Daoy (cell line): ENCODE measurements at regions not wholly inside any gene's neighbourhood (a gene's known extent, or its start where the extent isn't known, plus 50 kb on each side); places are given as distances from the start of the nearest gene placed in this dataset.
"Not testable (repeated sequence)": the region's sequence is repeated elsewhere in the genome, so short reads cannot be mapped to it uniquely, and the experiment has no call there.

ENCODE experiments used
- DNase-seq: peaks from one replicate; pipeline ENCODE4 v3.0.0-alpha.2; 2015; ENCODE audit warnings: low read depth

GRCh38 chr6:82576284-82576683, 212.7 kb downstream of the TPBG start:
- no peak for DNase-seq

- no peak for DNase-seq
Observed at GRCh38 chr6:82584194-82584695, 220.6 kb downstream of the TPBG start.

DNA sequence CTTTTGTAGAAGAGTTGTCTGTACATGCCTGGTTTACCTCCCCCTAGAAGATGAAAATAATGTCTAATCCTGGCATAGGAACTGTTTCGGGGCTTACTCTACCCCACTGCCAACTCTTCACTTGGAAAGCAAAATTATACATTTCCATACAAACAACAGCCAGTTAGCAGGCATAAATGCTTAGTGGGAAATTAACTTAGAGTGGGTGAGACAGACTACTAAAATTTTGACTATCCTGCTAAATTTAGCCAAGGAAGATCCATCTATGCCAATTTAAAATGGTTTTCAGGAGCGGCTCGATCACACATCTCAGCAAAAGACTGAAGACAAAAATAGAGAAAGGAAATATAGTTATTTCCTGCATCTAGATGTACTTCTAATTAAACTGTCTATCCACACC, 221.2 kb downstream of the TPBG start:
- no peak for DNase-seq

GRCh38 chr6:82588020-82588419, 224.4 kb downstream of the TPBG start:
- no peak for DNase-seq

- no peak for DNase-seq
Observed at GRCh38 chr6:82588859-82589412, 225.3 kb downstream of the TPBG start.

GRCh38 chr6:82589509-82590206, 226.0 kb downstream of the TPBG start:
- DNase-seq = peak; percentile 77

- DNase-seq = no peak
Observed at GRCh38 chr6:82597201-82597600, 233.6 kb downstream of the TPBG start.

DNA sequence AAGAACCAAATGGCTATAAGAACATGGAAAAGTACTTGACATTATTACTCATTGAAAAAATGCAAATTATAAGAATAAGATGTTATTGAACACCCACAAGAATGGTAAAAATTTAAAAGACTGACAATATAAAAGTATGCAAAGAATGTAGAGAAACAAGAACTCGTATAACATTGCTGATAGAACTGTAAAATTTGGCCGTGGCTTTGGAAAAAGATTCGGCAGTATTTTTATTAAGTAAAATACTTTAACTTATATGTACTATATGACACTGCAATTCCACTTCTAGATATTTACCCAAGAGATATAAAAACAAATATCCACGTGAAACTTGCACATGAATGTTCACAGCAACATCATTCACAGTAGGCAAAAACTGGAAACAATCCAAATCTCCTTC, 239.2 kb downstream of the TPBG start:
- no peak for DNase-seq

- DNase-seq = no peak
Observed at GRCh38 chr6:82603871-82604270, 240.3 kb downstream of the TPBG start.

DNA sequence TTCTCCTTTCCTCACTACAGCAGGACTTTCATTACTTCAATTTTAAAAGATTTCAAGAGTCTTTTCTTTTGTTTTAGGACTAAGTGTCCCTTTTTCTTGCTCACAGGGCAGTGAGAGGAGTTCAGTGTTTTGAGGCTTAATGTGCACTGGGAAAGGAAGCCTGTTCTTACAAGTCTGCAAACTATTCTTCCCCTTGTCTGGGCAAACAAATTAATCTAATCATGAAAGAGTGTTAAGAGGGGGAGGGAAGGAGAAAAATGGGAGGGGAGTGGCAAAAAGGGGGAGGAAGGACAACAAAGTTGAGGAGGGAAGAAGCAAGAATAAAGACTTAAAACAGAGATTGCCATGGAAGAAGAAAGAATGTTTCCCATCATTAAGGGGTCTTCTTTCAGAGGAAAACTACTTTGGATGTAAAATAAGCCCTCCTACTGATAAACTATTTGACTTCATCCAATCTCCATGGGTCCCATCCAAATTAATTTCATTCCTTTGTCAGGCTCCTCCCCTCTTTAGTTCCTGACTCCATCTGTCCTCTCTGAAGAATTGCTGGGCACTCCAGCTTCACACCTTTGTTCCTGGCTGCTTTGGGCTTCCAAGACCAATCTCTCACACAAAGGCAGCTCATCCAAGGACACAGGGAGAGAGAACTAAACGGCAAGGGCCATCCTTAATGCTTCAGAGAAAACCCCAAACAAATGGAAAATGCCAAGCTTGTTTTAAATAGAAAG, 244.5 kb downstream of the TPBG start:
- no peak for DNase-seq

DNA sequence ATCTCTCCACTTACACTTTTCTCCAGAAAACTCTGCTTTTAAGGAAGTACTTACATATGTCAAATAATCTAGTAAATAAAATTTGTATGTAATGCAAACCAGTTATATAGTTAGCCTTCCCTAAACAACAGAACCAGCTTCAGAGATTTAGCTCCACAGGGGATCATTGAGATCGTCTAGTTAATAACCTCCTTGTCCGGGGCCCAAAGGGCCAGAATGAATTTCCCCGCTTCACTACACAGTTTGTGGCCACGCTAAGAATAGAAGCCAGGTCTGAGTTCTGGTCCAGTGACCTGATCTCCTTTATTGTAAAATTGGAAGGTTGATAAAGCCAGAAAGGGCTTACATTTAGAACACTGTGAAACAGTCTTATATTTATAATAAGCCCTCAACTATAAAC, 245.2 kb downstream of the TPBG start:
- no peak for DNase-seq

DNA sequence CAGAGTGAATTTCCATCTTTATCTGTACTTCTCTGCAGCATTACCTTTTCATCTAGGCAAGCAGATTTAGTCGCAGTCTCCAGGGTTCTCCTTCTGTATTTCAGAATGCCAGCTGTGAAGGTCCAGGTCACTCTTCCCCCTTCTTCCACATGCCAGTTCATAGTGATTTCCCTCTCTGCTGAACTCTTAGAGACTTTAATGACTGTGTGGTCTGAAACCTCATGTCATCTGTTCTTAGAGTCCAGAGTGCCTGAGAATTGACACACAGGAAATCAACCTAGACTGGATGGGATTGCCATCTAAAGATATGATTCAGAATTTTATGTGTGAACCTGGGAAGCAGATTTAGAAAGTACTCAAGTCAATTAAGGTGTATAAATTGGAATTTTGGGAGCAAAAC, 248.1 kb downstream of the TPBG start:
- DNase-seq = peak; percentile 25

GRCh38 chr6:82612475-82613039, 248.9 kb downstream of the TPBG start:
- no peak for DNase-seq

DNA sequence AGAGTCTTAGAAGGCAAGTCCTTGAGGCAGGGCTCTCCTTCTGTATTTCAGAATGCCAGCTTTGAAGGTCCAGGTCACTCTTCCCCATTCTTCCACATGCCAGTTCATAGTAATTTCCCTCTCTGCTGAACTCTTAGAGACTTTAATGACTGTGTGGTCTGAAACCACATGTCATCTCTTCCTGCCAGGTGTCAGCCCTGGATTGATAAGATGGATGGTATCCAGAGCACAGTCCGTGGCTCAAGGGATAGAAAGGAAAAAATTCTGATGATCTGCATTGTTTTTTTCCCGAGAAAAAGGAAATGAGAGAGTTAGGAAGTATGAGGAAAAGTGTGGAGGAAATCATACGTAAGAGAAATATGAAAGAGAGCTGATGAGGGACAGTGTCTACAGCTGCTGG, 250.9 kb downstream of the TPBG start:
- DNase-seq = no peak

GRCh38 chr6:82616386-82617028, 252.9 kb downstream of the TPBG start:
- DNase-seq = no peak

GRCh38 chr6:82617648-82618047, 254.0 kb downstream of the TPBG start:
- peak; percentile 43 for DNase-seq

GRCh38 chr6:82619573-82619972, 256.0 kb downstream of the TPBG start:
- no peak for DNase-seq

DNA sequence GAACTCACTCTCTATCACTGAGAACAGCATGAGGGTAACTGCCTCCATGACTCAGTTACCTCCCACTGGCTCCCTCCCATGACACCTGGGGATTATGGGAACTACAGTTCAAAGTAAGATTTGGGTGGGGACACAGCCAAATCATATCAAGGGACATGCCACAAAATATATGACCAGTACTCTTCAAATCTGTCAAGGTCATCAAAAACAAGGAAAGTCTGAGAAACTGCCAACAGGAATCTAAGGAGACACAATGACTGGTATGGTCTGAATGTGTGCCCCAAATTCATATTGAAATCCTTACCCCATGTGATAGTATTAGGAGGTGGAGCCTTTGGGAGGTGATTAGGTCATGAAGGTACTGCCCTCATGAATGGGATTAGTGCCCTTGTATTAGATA, 258.8 kb downstream of the TPBG start:
- DNase-seq = no peak

GRCh38 chr6:82624251-82624650, 260.6 kb downstream of the TPBG start:
- no peak for DNase-seq

DNA sequence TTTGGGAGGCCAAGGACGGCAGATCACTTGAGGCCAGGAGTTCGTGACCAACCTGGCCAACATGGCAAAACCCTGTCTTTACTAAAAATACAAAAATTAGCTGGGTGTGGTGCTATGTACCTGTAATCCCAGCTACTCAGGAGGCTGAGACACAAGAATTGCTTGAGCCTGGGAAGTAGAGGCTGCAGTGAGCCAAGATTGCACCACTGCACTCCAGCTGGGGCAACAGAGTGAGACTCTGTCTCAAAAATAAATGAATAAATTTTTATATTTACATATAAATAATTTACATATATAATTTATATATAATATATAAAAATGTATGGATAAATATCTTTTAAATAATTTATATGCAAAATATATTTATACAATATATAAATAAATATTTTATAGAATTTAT, 263.3 kb downstream of the TPBG start:
- DNase-seq = not testable (repeated sequence)

DNA sequence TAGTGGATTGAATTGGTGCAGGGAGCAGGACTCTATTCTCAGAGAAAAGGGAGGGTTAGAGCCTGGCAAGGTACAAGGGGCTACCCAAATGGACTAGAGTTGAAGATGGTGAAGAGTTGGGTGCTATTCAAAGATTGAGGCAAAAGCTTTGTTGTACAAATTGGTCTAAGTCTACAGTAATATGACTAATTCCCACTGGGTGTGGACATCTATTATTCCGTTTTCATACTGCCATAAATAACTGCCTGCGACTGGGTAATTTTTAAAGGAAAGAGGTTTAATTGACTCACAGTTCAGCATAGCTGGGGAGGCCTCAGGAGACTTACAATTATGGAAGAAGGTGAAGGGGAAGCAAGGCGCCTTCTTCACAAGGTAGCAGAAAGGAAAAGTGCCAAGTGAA, 266.3 kb downstream of the TPBG start:
- DNase-seq = no peak

- no peak for DNase-seq
Observed at GRCh38 chr6:82641677-82642076, 278.1 kb downstream of the TPBG start.
